ENCODE measurements at regions not wholly inside any gene's neighbourhood (a gene's known extent, or its start where the extent isn't known, plus 50 kb on each side); places are given as distances from the start of the nearest gene placed in this dataset.

DNA sequence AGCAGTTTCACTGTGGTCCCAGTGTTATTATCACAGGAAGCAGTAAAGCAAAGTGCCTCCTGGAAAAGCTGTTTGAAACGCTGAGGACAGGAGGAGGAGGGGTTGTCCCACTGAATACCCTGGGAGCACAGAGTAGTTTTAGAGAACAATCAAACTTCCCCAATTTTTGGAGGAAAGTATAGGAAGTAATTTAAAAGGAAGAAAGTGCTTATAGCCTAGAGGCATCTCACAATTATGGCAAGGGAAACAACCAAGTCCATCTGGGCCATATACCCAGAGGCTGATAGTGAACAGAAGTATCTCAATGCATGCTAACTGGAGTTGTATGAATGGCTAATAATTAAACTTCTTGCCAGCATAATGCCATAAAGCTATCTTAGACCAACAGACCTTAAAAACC lies 137.2 kb upstream of the EPHA6 start:
- H3K9ac ChIP-seq (ENCODE audit: low read length) = no peak overlapping the region
- POLR2A ChIA-PET = no interaction called here
- H3K9me3 Mint-ChIP-seq (ENCODE audit: insufficient read depth) = peaks cover 3% of the 10 kb centered on the region
- no peak overlapping the region for H3K4me2 ChIP-seq (replicated peaks; ENCODE audit: low read depth, low read length, poor library complexity, severe bottlenecking)
- no peaks in the 10 kb centered on the region for H3K27me3 Mint-ChIP-seq
- H3K4me1 ChIP-seq (ENCODE audit: control insufficient read depth in 2 of 2, insufficient read depth in 2 of 2, low read length in 2 of 2) = no peaks in the 10 kb centered on the region
- no peak overlapping the region for H3K27ac Mint-ChIP-seq
- DNase-seq (no peak), ATAC-seq (ENCODE audit: low read depth) (no peak)
- peaks cover 0 to 11% (median 0%) of the 10 kb centered on the region in 3 donors for H3K9me3 ChIP-seq (ENCODE audit: control extremely low read depth in 1 of 3, control insufficient read depth in 2 of 3, insufficient read depth in 1 of 3, low read length in 2 of 3)
- CTCF ChIA-PET = no interaction called here
- H3K4me1 Mint-ChIP-seq = no peaks in the 10 kb centered on the region
- no peak overlapping the region for H2AFZ ChIP-seq (ENCODE audit: insufficient read depth, low read depth, low read length, poor library complexity, severe bottlenecking)
- no peaks in the 10 kb centered on the region for H3K79me2 ChIP-seq (ENCODE audit: control insufficient read depth, insufficient read depth, low read length)
- no peaks in the 10 kb centered on the region for H3K27me3 ChIP-seq (replicated peaks in 1 of 4; ENCODE audit: control extremely low read depth in 1 of 4, control insufficient read depth in 3 of 4, insufficient read depth in 4 of 4, low read length in 3 of 4)
- H4K20me1 ChIP-seq (ENCODE audit: control insufficient read depth, insufficient read depth, low read length, poor library complexity, severe bottlenecking) = no peaks in the 10 kb centered on the region
- H3K36me3 ChIP-seq (replicated peaks in 1 of 2; ENCODE audit: control extremely low read depth in 1 of 2, control insufficient read depth in 1 of 2, extremely low read depth in 1 of 2, insufficient read depth in 2 of 2, low read length in 1 of 2) = no peaks in the 10 kb centered on the region
- H3K27ac ChIP-seq (ENCODE audit: low read length in 2 of 2) = no peak overlapping the region
- WGBS (ENCODE audit: insufficient coverage) = 25% methylated on average over 1 of the region's 1 CpG
- no peak for TF ChIP-seq EZH2 (IDR thresholded peaks at IDR 0.05; ENCODE audit: borderline replicate concordance, insufficient read depth, low read depth, low read length, poor library complexity, severe bottlenecking)
- TF ChIP-seq, protein P1, sequence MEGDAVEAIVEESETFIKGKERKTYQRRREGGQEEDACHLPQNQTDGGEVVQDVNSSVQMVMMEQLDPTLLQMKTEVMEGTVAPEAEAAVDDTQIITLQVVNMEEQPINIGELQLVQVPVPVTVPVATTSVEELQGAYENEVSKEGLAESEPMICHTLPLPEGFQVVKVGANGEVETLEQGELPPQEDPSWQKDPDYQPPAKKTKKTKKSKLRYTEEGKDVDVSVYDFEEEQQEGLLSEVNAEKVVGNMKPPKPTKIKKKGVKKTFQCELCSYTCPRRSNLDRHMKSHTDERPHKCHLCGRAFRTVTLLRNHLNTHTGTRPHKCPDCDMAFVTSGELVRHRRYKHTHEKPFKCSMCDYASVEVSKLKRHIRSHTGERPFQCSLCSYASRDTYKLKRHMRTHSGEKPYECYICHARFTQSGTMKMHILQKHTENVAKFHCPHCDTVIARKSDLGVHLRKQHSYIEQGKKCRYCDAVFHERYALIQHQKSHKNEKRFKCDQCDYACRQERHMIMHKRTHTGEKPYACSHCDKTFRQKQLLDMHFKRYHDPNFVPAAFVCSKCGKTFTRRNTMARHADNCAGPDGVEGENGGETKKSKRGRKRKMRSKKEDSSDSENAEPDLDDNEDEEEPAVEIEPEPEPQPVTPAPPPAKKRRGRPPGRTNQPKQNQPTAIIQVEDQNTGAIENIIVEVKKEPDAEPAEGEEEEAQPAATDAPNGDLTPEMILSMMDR (IDR thresholded peaks at IDR 0.05) = no peak
- H3K4me3 Mint-ChIP-seq = no peak overlapping the region
- H3K4me3 ChIP-seq (ENCODE audit: control extremely low read depth in 1 of 5, extremely low read depth in 1 of 5, insufficient read depth in 1 of 5, low read depth in 2 of 5, low read length in 4 of 5) = no peak overlapping the region
- intact Hi-C loops (cut with micrococcal nuclease) = no loop called here

DNA sequence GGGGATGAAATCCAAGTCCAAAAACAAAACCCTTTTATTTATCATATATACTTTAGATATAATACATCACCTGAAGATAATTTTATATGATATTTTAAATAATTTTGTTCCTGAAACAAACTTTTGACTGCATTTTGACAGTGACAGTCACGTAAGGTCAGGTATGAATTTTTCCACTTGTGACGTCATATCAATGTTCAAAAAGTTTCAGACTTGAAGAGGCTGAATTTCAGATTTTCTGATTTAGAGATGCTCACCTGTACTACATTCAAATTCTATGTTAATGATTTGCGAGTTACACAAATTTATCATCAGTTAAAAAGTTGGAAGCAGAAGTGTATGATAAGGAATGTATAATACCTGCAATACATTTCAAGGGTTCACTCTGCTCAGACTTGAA lies 136.1 kb upstream of the EPHA6 start:
- Histone ChIP-seq H2AFZ (ENCODE audit: insufficient read depth, low read depth, low read length, poor library complexity, severe bottlenecking) (no peak overlapping the region), H3K4me2 (replicated peaks; ENCODE audit: low read depth, low read length, poor library complexity, severe bottlenecking) (no peak overlapping the region), H3K79me2 (ENCODE audit: control insufficient read depth, insufficient read depth, low read length) (no peaks in the 10 kb centered on the region), H3K9ac (ENCODE audit: low read length) (no peak overlapping the region), H3K9me3 (ENCODE audit: control extremely low read depth in 1 of 3, control insufficient read depth in 2 of 3, insufficient read depth in 1 of 3, low read length in 2 of 3) (peaks cover 0 to 11% (median 0%) of the 10 kb centered on the region in 3 donors), H3K27ac (ENCODE audit: low read length in 2 of 2) (no peak overlapping the region), H3K4me1 (ENCODE audit: control insufficient read depth in 2 of 2, insufficient read depth in 2 of 2, low read length in 2 of 2) (no peaks in the 10 kb centered on the region), H3K27me3 (replicated peaks in 1 of 4; ENCODE audit: control extremely low read depth in 1 of 4, control insufficient read depth in 3 of 4, insufficient read depth in 4 of 4, low read length in 3 of 4) (no peaks in the 10 kb centered on the region), H3K36me3 (replicated peaks in 1 of 2; ENCODE audit: control extremely low read depth in 1 of 2, control insufficient read depth in 1 of 2, extremely low read depth in 1 of 2, insufficient read depth in 2 of 2, low read length in 1 of 2) (no peaks in the 10 kb centered on the region), H4K20me1 (ENCODE audit: control insufficient read depth, insufficient read depth, low read length, poor library complexity, severe bottlenecking) (no peaks in the 10 kb centered on the region), H3K4me3 (ENCODE audit: control extremely low read depth in 1 of 5, extremely low read depth in 1 of 5, insufficient read depth in 1 of 5, low read depth in 2 of 5, low read length in 4 of 5) (no peak overlapping the region)
- TF ChIP-seq, protein P1 (IDR thresholded peaks at IDR 0.05) = no peak
- no peak for TF ChIP-seq EZH2 (IDR thresholded peaks at IDR 0.05; ENCODE audit: borderline replicate concordance, insufficient read depth, low read depth, low read length, poor library complexity, severe bottlenecking)
- Mint-ChIP-seq H3K4me3 (no peak overlapping the region), H3K9me3 (ENCODE audit: insufficient read depth) (peaks cover 3% of the 10 kb centered on the region), H3K27me3 (no peaks in the 10 kb centered on the region), H3K4me1 (no peaks in the 10 kb centered on the region), H3K27ac (no peak overlapping the region)
- ATAC-seq (ENCODE audit: low read depth) (no peak), DNase-seq (no peak)
- intact Hi-C loops (cut with micrococcal nuclease) = no loop called here
- no CpG with 5 or more reads among the region's 3 CpGs for WGBS (ENCODE audit: insufficient coverage)
- ChIA-PET POLR2A (no interaction called here), CTCF (no interaction called here)

All from B cell (primary cell).